Small intestine (tissue), 7 donors: ENCODE measurements at regions not wholly inside any gene's neighbourhood (a gene's known extent, or its start where the extent isn't known, plus 50 kb on each side); places are given as distances from the start of the nearest gene placed in this dataset.

Experiments used
- DNase-seq, 2 donors: peaks; one replicate each; pipeline versions ENCODE4 v3.0.0 to v3.0.0-alpha.2; 2013
- FAIRE-seq: peaks from 2 replicates; lab custom pipeline; 2012; peaks lifted over from hg19 to GRCh38; lab: Jason Lieb, UNC
- H3K27ac ChIP-seq, 3 donors: one replicate each; pipeline ENCODE4 v1.5.1; 2013; ENCODE audit warnings: low read length in 2 of 3, mild to moderate bottlenecking in 2 of 3, control low read depth in 1 of 3, inconsistent platforms in 1 of 3, low read depth in 1 of 3, moderate library complexity in 1 of 3
- H3K27me3 ChIP-seq, 3 donors: one replicate each; pipeline ENCODE4 v1.6.1; 2013; ENCODE audit warnings: low read length in 3 of 3, inconsistent platforms in 1 of 3; ENCODE audit not compliant: control insufficient read depth in 3 of 3, insufficient read depth in 3 of 3
- H3K36me3 ChIP-seq, 3 donors: one replicate each; pipeline ENCODE4 v1.6.1; 2013; ENCODE audit warnings: low read length in 3 of 3, inconsistent platforms in 1 of 3, low read depth in 1 of 3, mild to moderate bottlenecking in 1 of 3, moderate library complexity in 1 of 3; ENCODE audit not compliant: control insufficient read depth in 3 of 3, insufficient read depth in 2 of 3
- H3K4me1 ChIP-seq, 3 donors: one replicate each; pipeline ENCODE4 v1.6.1; 2013; ENCODE audit warnings: low read length in 2 of 3, inconsistent platforms in 1 of 3, low read depth in 1 of 3, mild to moderate bottlenecking in 1 of 3, moderate library complexity in 1 of 3; ENCODE audit not compliant: control insufficient read depth in 3 of 3, insufficient read depth in 2 of 3
- H3K4me3 ChIP-seq, 3 donors: one replicate each; pipeline ENCODE4 v1.5.1; 2013; ENCODE audit warnings: low read length in 3 of 3, control low read depth in 1 of 3, inconsistent platforms in 1 of 3, low read depth in 1 of 3, mild to moderate bottlenecking in 1 of 3, moderate library complexity in 1 of 3
- H3K9me3 ChIP-seq, 2 donors: one replicate each; pipeline ENCODE4 v1.6.1; 2013; ENCODE audit warnings: low read depth in 1 of 2, low read length in 1 of 2; ENCODE audit not compliant: control insufficient read depth in 2 of 2, insufficient read depth in 1 of 2
- WGBS, 3 donors: extraction: QIAGEN DNeasy Blood & Tissue Kit; methylation state at CpG; one replicate each; pipeline ENCODE4 v1.1.7; 2013; 5-methylcytosine and 5-hydroxymethylcytosine counted together
- donor health status: healthy with polysubstance abuse.
- donor health status: control.
- donor health status: control.
- donor health status: Bipolar disorder and iron deficiency.
- donor health status: healthy.

DNA sequence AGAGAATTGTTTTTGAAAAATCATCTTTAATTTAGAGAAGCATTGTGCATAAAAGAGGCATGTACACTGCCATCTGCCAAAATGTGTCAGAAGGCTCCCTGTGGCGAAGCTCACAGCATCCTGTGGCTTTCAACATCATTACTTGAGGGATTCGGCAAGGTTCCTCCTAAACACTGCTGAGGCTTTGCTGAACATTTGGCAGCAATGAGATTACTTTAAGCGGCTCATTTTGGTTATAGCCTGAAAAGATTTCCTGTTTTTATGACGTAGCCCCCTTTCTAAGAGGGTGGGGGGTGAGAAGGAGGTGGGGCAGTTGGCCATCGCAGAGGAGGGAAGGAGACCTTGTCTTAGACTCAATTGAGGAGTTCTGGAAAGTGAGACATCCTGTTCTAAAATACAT lies 469.4 kb downstream of the RASEF start:
- peaks cover 0 to 28% (median 9%) of the 10 kb centered on the region in 3 donors for H3K4me1 ChIP-seq
- H3K36me3 ChIP-seq: no peaks in the 10 kb centered on the region
- DNase-seq: no peak
- no peak overlapping the region for H3K27ac ChIP-seq
- 46 to 84% (median 70%) methylated on average over 5 of the region's 5 CpGs for WGBS, 3 donors
- H3K9me3 ChIP-seq: no peaks in the 10 kb centered on the region
- no peak for FAIRE-seq
- no peaks in the 10 kb centered on the region for H3K27me3 ChIP-seq
- H3K4me3 ChIP-seq: no peak overlapping the region

- H3K4me1 ChIP-seq: peaks cover 0 to 35% (median 9%) of the 10 kb centered on the region in 3 donors
- WGBS, 3 donors: 13 to 50% (median 23%) methylated on average over 12 of the region's 12 CpGs
- no peak overlapping the region for H3K4me3 ChIP-seq
- no peak for FAIRE-seq
- H3K9me3 ChIP-seq: no peaks in the 10 kb centered on the region
- peak overlapping the region in 2 of 3 donors; percentile 6 to 31 for H3K27ac ChIP-seq
- no peaks in the 10 kb centered on the region for H3K27me3 ChIP-seq
- H3K36me3 ChIP-seq: no peaks in the 10 kb centered on the region
- peak; percentile 33 to 71 for DNase-seq
Measured at GRCh38 chr9:82597241-82598203, 465.4 kb downstream of the RASEF start.

DNA sequence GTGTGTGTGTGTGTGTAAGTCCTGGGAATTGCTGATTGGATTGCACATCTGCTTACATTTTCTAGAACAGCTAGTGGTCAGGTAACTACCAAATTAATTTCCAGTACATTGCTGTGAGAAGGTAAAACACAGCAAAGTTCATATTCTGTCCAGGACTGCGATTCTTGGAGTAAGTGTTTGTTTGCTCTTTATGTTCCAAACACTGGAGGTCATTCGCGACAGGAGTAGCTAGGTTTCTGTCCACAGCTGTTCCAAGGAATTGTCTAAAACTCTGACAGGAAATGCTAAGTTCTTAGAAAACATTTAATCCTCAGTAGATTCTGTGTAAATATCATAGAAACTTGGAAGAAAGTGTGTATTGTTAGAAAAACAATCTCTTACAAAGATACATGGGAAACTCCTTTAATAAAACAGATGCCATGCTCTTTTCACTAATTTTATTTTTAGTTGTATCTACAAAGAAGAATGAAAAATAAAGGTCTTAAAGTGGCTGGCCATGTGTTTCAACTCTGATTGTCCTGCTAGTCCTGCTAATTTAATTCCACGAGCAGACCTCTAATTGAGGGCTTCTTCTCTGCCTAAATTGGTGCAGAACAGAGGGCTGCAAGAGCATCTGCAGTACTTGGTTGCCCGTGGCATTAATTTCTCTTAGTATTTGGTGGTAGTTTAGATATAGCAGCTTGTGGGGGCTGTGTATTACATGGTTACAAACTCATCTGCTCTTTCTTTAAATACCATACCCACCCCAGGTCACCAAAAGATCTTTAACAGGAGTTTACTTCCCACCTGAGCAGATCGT lies 464.5 kb downstream of the RASEF start:
- Histone ChIP-seq H3K27me3 (no peaks in the 10 kb centered on the region), H3K36me3 (no peaks in the 10 kb centered on the region), H3K9me3 (no peaks in the 10 kb centered on the region), H3K27ac (peak overlapping the region in 1 of 3 donors; percentile 31), H3K4me1 (peaks cover 0 to 35% (median 9%) of the 10 kb centered on the region in 3 donors), H3K4me3 (no peak overlapping the region)
- DNase-seq (peak in 1 of 2 donors; percentile 33), FAIRE-seq (no peak)
- WGBS, 3 donors: 55 to 66% (median 64%) methylated on average over 6 of the region's 6 CpGs

GRCh38 chr9:82599336-82599949 lies 463.5 kb downstream of the RASEF start:
- H3K27me3 ChIP-seq: no peaks in the 10 kb centered on the region
- FAIRE-seq (no peak), DNase-seq (no peak)
- 62 to 63% (median 63%) methylated on average over 2 of the region's 2 CpGs for whole genome bisulfite sequencing, 3 donors
- no peaks in the 10 kb centered on the region for H3K36me3 ChIP-seq
- no peaks in the 10 kb centered on the region for H3K9me3 ChIP-seq
- no peak overlapping the region for H3K27ac ChIP-seq
- H3K4me3 ChIP-seq: no peak overlapping the region
- H3K4me1 ChIP-seq: peaks cover 0 to 35% (median 9%) of the 10 kb centered on the region in 3 donors

DNA sequence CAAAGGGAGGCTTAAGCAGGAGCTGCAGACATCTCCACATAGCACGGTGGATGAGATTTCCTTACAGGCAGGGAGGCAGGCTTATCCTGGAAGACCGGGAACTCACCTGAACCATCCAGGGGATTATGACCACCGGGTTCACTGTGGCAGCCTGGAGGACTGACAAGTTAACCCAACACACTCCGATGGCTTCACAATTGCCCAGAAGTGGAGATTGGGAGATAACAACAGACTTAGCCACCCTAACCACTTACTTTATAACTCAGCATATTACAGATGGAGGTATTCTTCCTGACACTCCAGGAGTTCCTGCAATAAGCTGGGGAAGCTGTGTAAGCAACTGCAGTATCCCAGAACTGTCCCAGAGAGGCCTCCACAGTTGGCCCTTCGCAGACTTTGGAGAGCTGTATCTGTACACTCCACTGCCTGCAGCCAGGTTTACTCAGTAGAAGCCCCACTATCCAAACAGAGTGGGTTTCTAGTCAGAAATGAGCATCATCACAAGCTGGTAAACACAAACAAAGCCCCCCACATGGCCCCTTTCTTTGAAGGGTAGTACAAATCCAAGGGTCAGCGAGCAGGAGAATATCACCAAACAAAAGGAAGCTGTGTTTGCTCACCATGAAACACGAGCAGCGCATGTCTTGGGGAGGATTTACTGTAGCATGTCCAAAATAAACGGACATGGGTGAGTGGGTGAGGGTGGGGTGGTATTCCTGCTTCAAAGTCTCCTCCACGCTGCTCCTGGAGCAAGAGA lies 462.2 kb downstream of the RASEF start:
- Histone ChIP-seq H3K27ac (no peak overlapping the region), H3K4me3 (no peak overlapping the region), H3K27me3 (no peaks in the 10 kb centered on the region), H3K36me3 (no peaks in the 10 kb centered on the region), H3K9me3 (no peaks in the 10 kb centered on the region), H3K4me1 (peaks cover 0 to 42% (median 9%) of the 10 kb centered on the region in 3 donors)
- FAIRE-seq: no peak
- WGBS, 3 donors: 74 to 80% (median 76%) methylated on average over 10 of the region's 10 CpGs
- no peak for DNase-seq

DNA sequence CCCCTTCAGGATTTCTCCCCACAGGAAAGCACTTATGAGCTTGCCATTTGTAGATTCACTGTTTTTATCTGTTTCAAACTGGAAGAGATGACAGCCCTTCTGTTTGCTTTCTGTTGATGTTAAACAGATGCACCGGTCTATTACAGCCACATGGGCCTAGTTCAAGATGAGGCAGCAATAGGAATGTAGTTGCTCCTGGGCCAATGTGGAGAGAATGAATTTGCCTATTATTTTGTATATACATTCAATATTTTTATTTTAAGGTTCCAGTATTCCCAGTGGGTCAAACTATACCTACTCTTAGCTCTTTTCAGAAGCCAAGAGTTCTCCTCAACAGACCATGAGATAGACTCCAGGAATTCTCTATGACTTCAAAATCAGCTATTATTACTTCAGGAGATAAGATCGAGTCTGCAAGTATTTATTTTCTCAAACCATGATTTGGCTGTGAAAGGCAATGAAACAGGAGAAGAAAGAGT lies 461.6 kb downstream of the RASEF start:
- no peak for FAIRE-seq
- Histone ChIP-seq H3K4me3 (no peak overlapping the region), H3K27me3 (no peaks in the 10 kb centered on the region), H3K4me1 (peaks cover 0 to 42% (median 9%) of the 10 kb centered on the region in 3 donors), H3K9me3 (no peaks in the 10 kb centered on the region), H3K36me3 (no peaks in the 10 kb centered on the region), H3K27ac (no peak overlapping the region)
- 67 to 78% (median 68%) methylated on average over 2 of the region's 2 CpGs for WGBS, 3 donors
- DNase-seq: peak in 1 of 2 donors; percentile 20

DNA sequence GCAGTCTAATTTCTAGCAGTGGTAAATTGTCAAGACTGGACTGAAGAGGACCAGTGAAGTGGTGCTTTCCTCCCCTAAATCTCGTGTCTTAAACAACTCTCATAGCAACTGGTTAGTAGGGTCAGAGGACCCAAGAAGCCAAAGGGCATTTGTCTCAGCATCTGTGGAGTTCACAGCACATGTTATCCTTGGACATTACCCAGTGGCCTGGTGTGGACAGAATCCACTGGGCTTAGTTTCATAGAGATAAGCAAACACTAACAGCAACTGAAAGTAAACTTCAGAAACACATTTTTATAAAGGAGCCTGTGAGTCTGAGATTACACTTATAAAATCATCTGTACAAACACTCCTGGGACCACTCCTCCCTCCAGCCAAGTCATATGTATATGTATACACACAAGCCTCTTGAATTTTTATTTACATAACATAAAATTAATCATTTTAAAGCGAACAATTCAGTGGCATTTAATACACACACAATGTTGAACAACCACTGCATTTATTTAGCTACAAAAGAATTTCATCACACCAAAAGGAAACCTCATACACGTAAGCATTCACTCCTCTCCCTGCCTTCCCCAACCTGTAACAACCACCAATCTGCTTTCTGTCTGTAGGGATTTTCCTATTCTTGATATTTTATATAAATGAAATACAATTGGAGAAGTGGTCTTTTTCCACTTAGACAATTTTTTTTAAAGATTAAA lies 457.8 kb downstream of the RASEF start:
- Histone ChIP-seq H3K27me3 (peaks cover 0 to 2% (median 0%) of the 10 kb centered on the region in 3 donors), H3K4me1 (peaks cover 0 to 17% (median 0%) of the 10 kb centered on the region in 3 donors), H3K36me3 (no peaks in the 10 kb centered on the region), H3K9me3 (no peaks in the 10 kb centered on the region), H3K27ac (peak overlapping the region in 1 of 3 donors; percentile 60), H3K4me3 (no peak overlapping the region)
- 42 to 54% (median 51%) methylated on average over 3 of the region's 3 CpGs for WGBS, 3 donors
- FAIRE-seq (no peak), DNase-seq (peak in 1 of 2 donors; percentile 57)
